IMR-90 (cell line): ENCODE measurements at regions not wholly inside any gene's neighbourhood (a gene's known extent, or its start where the extent isn't known, plus 50 kb on each side); places are given as distances from the start of the nearest gene placed in this dataset.

Experiments
- ATAC-seq: fragments of 200-7000 bp; cut with Tn5 transposase; 2 replicates; pipeline ENCODE4 v1.9.1; 2020; ENCODE audit warnings: low read depth, mild to moderate bottlenecking, moderate library complexity
- BruUV-seq: library from RNA; stranded (reverse); fragments of 400-500 nt; replicated peaks from 2 replicates; lab custom pipeline; 2021; lab: Mats Ljungman, UMichigan
- CTCF ChIA-PET: fragments of 300-600 bp; formaldehyde crosslinking; extraction: SDS; loops from one replicate; lab custom pipeline; 2021; ENCODE audit warnings: antibody characterized with exemption; lab: Yijun Ruan, JAX
- POLR2A ChIA-PET: fragments of 300-600 bp; sonication (Branson Sonifier 250); formaldehyde crosslinking; loops from one replicate; lab custom pipeline; 2022; ENCODE audit warnings: antibody characterized with exemption; ENCODE audit not compliant: unreplicated experiment; lab: Charles Lee
- DNase-seq: peaks from one replicate; pipeline ENCODE4 v3.0.0; 2013
- H2AFZ ChIP-seq: replicated peaks from 2 replicates; pipeline ENCODE3; 2013; ENCODE audit warnings: low read length, mild to moderate bottlenecking; ENCODE audit not compliant: poor library complexity
- H2AK5ac ChIP-seq: 2 replicates; pipeline ENCODE4 v1.6.1; 2013; ENCODE audit warnings: low read depth, low read length, inconsistent platforms
- H2AK9ac ChIP-seq: replicated peaks from 2 replicates; pipeline ENCODE3; 2013; ENCODE audit warnings: mild to moderate bottlenecking, low read depth, low read length, moderate library complexity; ENCODE audit not compliant: poor library complexity
- H2BK120ac ChIP-seq: 2 replicates; pipeline ENCODE4 v1.6.1; 2013; ENCODE audit warnings: low read depth, low read length, inconsistent platforms
- H2BK15ac ChIP-seq: 3 replicates; pipeline ENCODE4 v1.6.1; 2013; ENCODE audit warnings: low read depth, low read length, inconsistent platforms
- H2BK20ac ChIP-seq: 2 replicates; pipeline ENCODE4 v1.6.1; 2013; ENCODE audit warnings: low read depth, mild to moderate bottlenecking, inconsistent platforms, low read length, moderate library complexity
- H2BK5ac ChIP-seq: 2 replicates; pipeline ENCODE4 v1.6.1; 2013; ENCODE audit warnings: mild to moderate bottlenecking, low read depth, low read length, inconsistent platforms; ENCODE audit not compliant: poor library complexity, severe bottlenecking
- H3K14ac ChIP-seq: replicated peaks from 2 replicates; pipeline ENCODE4 v1.6.1; 2013; ENCODE audit warnings: low read depth, low read length, inconsistent platforms
- H3K18ac ChIP-seq: 2 replicates; pipeline ENCODE4 v1.6.1; 2013; ENCODE audit warnings: low read depth, low read length, control low read depth
- H3K23ac ChIP-seq: 2 replicates; pipeline ENCODE4 v1.6.1; 2013; ENCODE audit warnings: low read depth, low read length, inconsistent platforms
- H3K27ac ChIP-seq: 2 replicates; pipeline ENCODE4 v1.5.1; 2013; ENCODE audit warnings: mild to moderate bottlenecking, control low read depth, low read length; ENCODE audit not compliant: insufficient read depth
- H3K27me3 ChIP-seq: 2 replicates; pipeline ENCODE4 v1.6.1; 2013; ENCODE audit warnings: low read length; ENCODE audit not compliant: control insufficient read depth, insufficient read depth
- H3K36me3 ChIP-seq: 2 replicates; pipeline ENCODE4 v1.6.1; 2013; ENCODE audit warnings: low read length, mixed read lengths; ENCODE audit not compliant: control insufficient read depth, insufficient read depth
- H3K4ac ChIP-seq: 2 replicates; pipeline ENCODE4 v1.6.1; 2013; ENCODE audit warnings: low read depth, low read length, inconsistent platforms
- H3K4me1 ChIP-seq: 2 replicates; pipeline ENCODE4 v1.6.1; 2013; ENCODE audit warnings: low read length, mixed read lengths; ENCODE audit not compliant: control insufficient read depth, insufficient read depth
- H3K4me2 ChIP-seq: 2 replicates; pipeline ENCODE4 v1.6.1; 2013; ENCODE audit warnings: low read depth, mild to moderate bottlenecking, control low read depth, low read length, moderate library complexity
- H3K4me3 ChIP-seq: 2 replicates; pipeline ENCODE4 v1.5.1; 2013; ENCODE audit warnings: low read depth, mild to moderate bottlenecking, control low read depth, low read length, moderate library complexity; ENCODE audit not compliant: insufficient read depth
- H3K56ac ChIP-seq: 2 replicates; pipeline ENCODE4 v1.6.1; 2013; ENCODE audit warnings: low read length, inconsistent platforms; ENCODE audit not compliant: insufficient read depth; ENCODE audit errors: extremely low read depth
- H3K79me1 ChIP-seq, 2 experiments: 2 replicates each; pipeline ENCODE4 v1.6.1; 2013; ENCODE audit warnings: low read length in 2 of 2, inconsistent platforms in 1 of 2, low read depth in 1 of 2
- H3K9ac ChIP-seq: 2 replicates; pipeline ENCODE4 v1.6.1; 2013; ENCODE audit warnings: low read depth, low read length, control low read depth
- H3K9me1 ChIP-seq: 2 replicates; pipeline ENCODE4 v1.6.1; 2013; ENCODE audit warnings: low read length, inconsistent platforms; ENCODE audit not compliant: insufficient read depth
- H3K9me3 ChIP-seq: 2 replicates; pipeline ENCODE4 v1.6.1; 2013; ENCODE audit warnings: low read length; ENCODE audit not compliant: control insufficient read depth, insufficient read depth
- H4K20me1 ChIP-seq: 2 replicates; pipeline ENCODE4 v1.6.1; 2013; ENCODE audit warnings: low read length, inconsistent platforms; ENCODE audit not compliant: insufficient read depth
- H4K5ac ChIP-seq: 2 replicates; pipeline ENCODE4 v1.6.1; 2013; ENCODE audit warnings: mild to moderate bottlenecking, low read depth, low read length, control low read depth
- H4K8ac ChIP-seq, 2 experiments: 2 replicates each; pipeline ENCODE4 v1.6.1; 2013; ENCODE audit warnings: low read depth in 2 of 2, low read length in 2 of 2, control low read depth in 1 of 2, inconsistent platforms in 1 of 2
- H4K91ac ChIP-seq: 2 replicates; pipeline ENCODE4 v1.6.1; 2013; ENCODE audit warnings: low read depth, low read length, inconsistent platforms; ENCODE audit not compliant: insufficient read depth
- CEBPB ChIP-seq: IDR thresholded peaks from 2 replicates; pipeline ENCODE4 v1.6.1; 2012; ENCODE audit warnings: low read depth, low read length, improper control_type of control experiment
- CHD1 ChIP-seq: IDR thresholded peaks from 2 replicates; pipeline ENCODE4 v1.6.1; 2012; ENCODE audit warnings: low read depth, low read length, improper control_type of control experiment
- CTCF ChIP-seq: conservative IDR thresholded peaks from 2 replicates; pipeline ENCODE4 v1.5.1; 2012; ENCODE audit warnings: mild to moderate bottlenecking, low read depth, low read length, improper control_type of control experiment
- ELK1 ChIP-seq: fragments of 150-350 bp; IDR thresholded peaks from 2 replicates; pipeline ENCODE4 v1.6.1; 2016; ENCODE audit warnings: low read depth, mild to moderate bottlenecking, low read length, moderate library complexity, borderline replicate concordance
- FOS ChIP-seq: fragments of 150-350 bp; IDR thresholded peaks from 2 replicates; pipeline ENCODE4 v1.6.1; 2016; ENCODE audit warnings: low read depth, low read length
- MAFK ChIP-seq: IDR thresholded peaks from 2 replicates; pipeline ENCODE4 v1.6.1; 2012; ENCODE audit warnings: low read depth, low read length, improper control_type of control experiment
- MAZ ChIP-seq: IDR thresholded peaks from 2 replicates; pipeline ENCODE4 v1.6.1; 2012; ENCODE audit warnings: low read depth, mild to moderate bottlenecking, low read length, improper control_type of control experiment, moderate library complexity, borderline replicate concordance
- MXI1 ChIP-seq: IDR thresholded peaks from 2 replicates; pipeline ENCODE4 v1.6.1; 2012; ENCODE audit warnings: low read depth, mild to moderate bottlenecking, low read length, moderate library complexity, borderline replicate concordance
- NFE2L2 ChIP-seq: fragments of 150-350 bp; IDR thresholded peaks from 2 replicates; pipeline ENCODE4 v1.6.1; 2016; ENCODE audit warnings: low read depth, mild to moderate bottlenecking, low read length
- POLR2A ChIP-seq: IDR thresholded peaks from 2 replicates; pipeline ENCODE4 v1.6.1; 2012; ENCODE audit warnings: mild to moderate bottlenecking, low read depth, low read length
- RCOR1 ChIP-seq: IDR thresholded peaks from 2 replicates; pipeline ENCODE4 v1.6.1; 2012; ENCODE audit warnings: mild to moderate bottlenecking, low read length, improper control_type of control experiment; ENCODE audit not compliant: insufficient replicate concordance
- RFX5 ChIP-seq: IDR thresholded peaks from 2 replicates; pipeline ENCODE4 v1.8.0; 2012; ENCODE audit warnings: low read depth, mild to moderate bottlenecking, low read length, moderate library complexity
- SMC3 ChIP-seq: fragments of 150-350 bp; IDR thresholded peaks from 2 replicates; pipeline ENCODE4 v1.6.1; 2016; ENCODE audit warnings: low read depth, mild to moderate bottlenecking, antibody characterized with exemption, low read length, moderate library complexity
- USF2 ChIP-seq: fragments of 150-350 bp; IDR thresholded peaks from 2 replicates; pipeline ENCODE4 v1.6.1; 2017; ENCODE audit warnings: mild to moderate bottlenecking, antibody characterized with exemption, low read length, low read depth
- WGBS, 2 experiments: methylation state at CpG; one replicate each; pipeline versions ENCODE4 v1.1.5 to v1.1.7; 2013; ENCODE audit warnings: missing lambda C conversion rate in 2 of 2; ENCODE audit not compliant: insufficient read length in 1 of 2; ENCODE audit errors: extremely low coverage in 2 of 2; 5-methylcytosine and 5-hydroxymethylcytosine counted together
- dilution Hi-C: fragments of 300-500 bp; cut with HindIII; formaldehyde crosslinking; loops from one replicate; pipeline ENCODE4 v1.14.3; 2018; ENCODE audit warnings: low sequenced_read_pairs; ENCODE audit not compliant: unreplicated experiment
- in situ Hi-C: fragments of 300-500 bp; cut with MboI; formaldehyde crosslinking; loops from 3 replicates; pipeline ENCODE4 v1.14.3; 2019; ENCODE audit warnings: low sequenced_read_pairs, inconsistent platforms, mixed read lengths
- intact Hi-C: fragments of 100-400 bp; cut with micrococcal nuclease; formaldehyde crosslinking; loops from 2 replicates; pipeline ENCODE4 v1.10.0; 2022

- WGBS, 2 experiments, result 100% methylated on average over 1 of the region's 1 CpG; no CpG with 5 or more reads in 1 of the 2 experiments
- H3K9me1 ChIP-seq, result no peaks in the 10 kb centered on the region
- H4K91ac ChIP-seq, result no peak overlapping the region
- no peak overlapping the region for H2BK120ac ChIP-seq
- H2AK5ac ChIP-seq, result no peak overlapping the region
- no TSS peak for BruUV-seq
- DNase-seq (no peak), ATAC-seq (no peak)
- H3K56ac ChIP-seq, result peak overlapping the region; percentile 21; the same call in 1 of the 2 replicates
- H3K4me1 ChIP-seq, result peaks cover under 1% of the 10 kb centered on the region
- H2BK5ac ChIP-seq, result no peak overlapping the region
- no peaks in the 10 kb centered on the region for H4K20me1 ChIP-seq
- no peak overlapping the region for H3K18ac ChIP-seq
- no peak overlapping the region for H2BK20ac ChIP-seq
- H3K4ac ChIP-seq, result no peak overlapping the region
- dilution Hi-C loops (no loop called here), intact Hi-C loops (no loop called here), in situ Hi-C loops (no loop called here)
- H3K4me2 ChIP-seq, result no peak overlapping the region
- H3K36me3 ChIP-seq, result no peaks in the 10 kb centered on the region
- no peak overlapping the region for H2AFZ ChIP-seq
- no peak overlapping the region for H4K5ac ChIP-seq
- TF ChIP-seq MAZ (no peak), CHD1 (no peak), RCOR1 (no peak), MXI1 (no peak), ELK1 (no peak), RFX5 (no peak), NFE2L2 (no peak), CTCF (no peak), CEBPB (no peak), FOS (no peak), SMC3 (no peak), MAFK (no peak), POLR2A (no peak), USF2 (no peak)
- CTCF ChIA-PET, result no interaction called here
- H4K8ac ChIP-seq, result no peak overlapping the region
- H3K23ac ChIP-seq, result no peak overlapping the region
- no peak overlapping the region for H2AK9ac ChIP-seq
- H3K9me3 ChIP-seq, result peaks cover 6% of the 10 kb centered on the region; the same call in 1 of the 2 replicates
- POLR2A ChIA-PET, result no interaction called here
- H3K4me3 ChIP-seq, result no peak overlapping the region
- no peaks in the 10 kb centered on the region for H3K27me3 ChIP-seq
- H2BK15ac ChIP-seq, result no peak overlapping the region
- H3K79me1 ChIP-seq, result no peaks in the 10 kb centered on the region
- H3K9ac ChIP-seq, result no peak overlapping the region
- H3K27ac ChIP-seq, result no peak overlapping the region
- no peak overlapping the region for H3K14ac ChIP-seq
These were observed 179.2 kb upstream of the ZNF32 start for GRCh38 chr10:43827853-43828252.
